Adipocyte (in vitro differentiated cells): ENCODE measurements at regions not wholly inside any gene's neighbourhood (a gene's known extent, or its start where the extent isn't known, plus 50 kb on each side); places are given as distances from the start of the nearest gene placed in this dataset.
"Not testable (repeated sequence)": the region's sequence is repeated elsewhere in the genome, so short reads cannot be mapped to it uniquely, and the experiment has no call there.

Source experiments
- DNase-seq: peaks from one replicate; pipeline ENCODE4 v3.0.0-alpha.2; 2015; ENCODE audit warnings: low read depth
- H3K27me3 ChIP-seq: replicated peaks from 2 replicates; pipeline ENCODE4 v1.7.0; 2013; ENCODE audit warnings: mild to moderate bottlenecking, low read length, moderate library complexity; ENCODE audit not compliant: control insufficient read depth, insufficient read depth
- H3K36me3 ChIP-seq: 2 replicates; pipeline ENCODE4 v1.7.0; 2013; ENCODE audit warnings: low read length, mild to moderate bottlenecking, moderate library complexity; ENCODE audit not compliant: control insufficient read depth, insufficient read depth, severe bottlenecking
- H3K4me1 ChIP-seq: 2 replicates; pipeline ENCODE4 v1.7.0; 2013; ENCODE audit warnings: mild to moderate bottlenecking, low read length, moderate library complexity; ENCODE audit not compliant: control insufficient read depth, insufficient read depth
- H3K4me3 ChIP-seq: 2 replicates; pipeline ENCODE4 v1.7.0; 2013; ENCODE audit warnings: mild to moderate bottlenecking, low read length, moderate library complexity
- H3K9ac ChIP-seq: 2 replicates; pipeline ENCODE4 v1.7.0; 2013; ENCODE audit warnings: mild to moderate bottlenecking, low read length, moderate library complexity
- H3K9me3 ChIP-seq: 2 replicates; pipeline ENCODE4 v1.7.0; 2013; ENCODE audit warnings: mild to moderate bottlenecking, low read length, moderate library complexity; ENCODE audit not compliant: control insufficient read depth

- H3K27me3 ChIP-seq, result peaks cover 11% of the 10 kb centered on the region
- not testable (repeated sequence) for H3K36me3 ChIP-seq, H3K4me3 ChIP-seq, H3K9me3 ChIP-seq, H3K9ac ChIP-seq, H3K4me1 ChIP-seq, DNase-seq
Measured at GRCh38 chr1:229935157-229935556, 131.9 kb upstream of the GALNT2 start.

GRCh38 chr1:229938551-229938950 is 128.5 kb upstream of the GALNT2 start:
- Histone ChIP-seq H3K4me1 (no peaks in the 10 kb centered on the region), H3K36me3 (no peaks in the 10 kb centered on the region), H3K4me3 (no peak overlapping the region), H3K27me3 (peaks cover 26% of the 10 kb centered on the region), H3K9ac (no peak overlapping the region), H3K9me3 (no peaks in the 10 kb centered on the region)
- DNase-seq, result no peak

- no peaks in the 10 kb centered on the region for H3K9me3 ChIP-seq
- no peak overlapping the region for H3K9ac ChIP-seq
- peak; percentile 39 for DNase-seq
Measured at GRCh38 chr1:229940684-229941083, 126.4 kb upstream of the GALNT2 start.

GRCh38 chr1:229941160-229941559 is 125.9 kb upstream of the GALNT2 start:
- no peak for DNase-seq
- H3K9me3 ChIP-seq, result no peaks in the 10 kb centered on the region

More at GRCh38 chr1:229940684-229941083, 126.4 kb upstream of the GALNT2 start:
- H3K36me3 ChIP-seq, result no peaks in the 10 kb centered on the region
- H3K4me1 ChIP-seq, result no peaks in the 10 kb centered on the region
- H3K27me3 ChIP-seq, result peaks cover 26% of the 10 kb centered on the region
- no peak overlapping the region for H3K4me3 ChIP-seq

GRCh38 chr1:229941831-229942230 is 125.2 kb upstream of the GALNT2 start:
- no peak for DNase-seq
- Histone ChIP-seq H3K27me3 (peaks cover 26% of the 10 kb centered on the region), H3K36me3 (no peaks in the 10 kb centered on the region), H3K4me3 (no peak overlapping the region), H3K9ac (no peak overlapping the region), H3K9me3 (no peaks in the 10 kb centered on the region), H3K4me1 (no peaks in the 10 kb centered on the region)

More at GRCh38 chr1:229941160-229941559, 125.9 kb upstream of the GALNT2 start:
- no peak overlapping the region for H3K9ac ChIP-seq
- peaks cover 26% of the 10 kb centered on the region for H3K27me3 ChIP-seq
- no peaks in the 10 kb centered on the region for H3K36me3 ChIP-seq
- H3K4me3 ChIP-seq, result no peak overlapping the region
- no peaks in the 10 kb centered on the region for H3K4me1 ChIP-seq

- DNase-seq, result no peak
- Histone ChIP-seq H3K36me3 (no peaks in the 10 kb centered on the region), H3K9ac (no peak overlapping the region), H3K9me3 (no peaks in the 10 kb centered on the region), H3K4me3 (no peak overlapping the region), H3K4me1 (no peaks in the 10 kb centered on the region), H3K27me3 (peaks cover 26% of the 10 kb centered on the region)
Measured at GRCh38 chr1:229942501-229942900, 124.5 kb upstream of the GALNT2 start.

GRCh38 chr1:229943148-229943714 is 123.8 kb upstream of the GALNT2 start:
- Histone ChIP-seq H3K36me3 (no peaks in the 10 kb centered on the region), H3K9ac (no peak overlapping the region), H3K27me3 (peaks cover 26% of the 10 kb centered on the region), H3K4me3 (no peak overlapping the region), H3K9me3 (no peaks in the 10 kb centered on the region), H3K4me1 (no peaks in the 10 kb centered on the region)
- no peak for DNase-seq

- Histone ChIP-seq H3K4me3 (no peak overlapping the region), H3K9ac (no peak overlapping the region), H3K36me3 (no peaks in the 10 kb centered on the region), H3K27me3 (peaks cover 20% of the 10 kb centered on the region), H3K9me3 (no peaks in the 10 kb centered on the region), H3K4me1 (no peaks in the 10 kb centered on the region)
- DNase-seq, result no peak
Measured at GRCh38 chr1:229943988-229944743, 122.9 kb upstream of the GALNT2 start.

GRCh38 chr1:229945795-229946194 is 121.2 kb upstream of the GALNT2 start:
- no peak overlapping the region for H3K4me3 ChIP-seq

GRCh38 chr1:229947968-229948367 is 119.1 kb upstream of the GALNT2 start:
- no peaks in the 10 kb centered on the region for H3K9me3 ChIP-seq
- peaks cover 12% of the 10 kb centered on the region for H3K4me1 ChIP-seq
- H3K9ac ChIP-seq, result no peak overlapping the region

More at GRCh38 chr1:229945795-229946194, 121.2 kb upstream of the GALNT2 start:
- peaks cover 8% of the 10 kb centered on the region for H3K27me3 ChIP-seq
- H3K9ac ChIP-seq, result no peak overlapping the region
- H3K36me3 ChIP-seq, result no peaks in the 10 kb centered on the region
- no peaks in the 10 kb centered on the region for H3K4me1 ChIP-seq
- DNase-seq, result no peak
- H3K9me3 ChIP-seq, result no peaks in the 10 kb centered on the region

GRCh38 chr1:229948438-229948837 is 118.6 kb upstream of the GALNT2 start:
- Histone ChIP-seq H3K9me3 (no peaks in the 10 kb centered on the region), H3K36me3 (no peaks in the 10 kb centered on the region), H3K9ac (no peak overlapping the region), H3K4me3 (no peak overlapping the region), H3K4me1 (peaks cover 17% of the 10 kb centered on the region), H3K27me3 (no peaks in the 10 kb centered on the region)
- DNase-seq, result no peak

More at GRCh38 chr1:229947968-229948367, 119.1 kb upstream of the GALNT2 start:
- Histone ChIP-seq H3K4me3 (no peak overlapping the region), H3K27me3 (peaks cover 2% of the 10 kb centered on the region), H3K36me3 (no peaks in the 10 kb centered on the region)
- DNase-seq, result no peak
